Hematopoietic multipotent progenitor cell treated with erythropoietin and hydrocortisone succinate and interleukin-3 and kit ligand, for 8 days (in vitro differentiated cells): ENCODE measurements at regions not wholly inside any gene's neighbourhood (a gene's known extent, or its start where the extent isn't known, plus 50 kb on each side); places are given as distances from the start of the nearest gene placed in this dataset.

Experiments
- DNase-seq: peaks from one replicate; pipeline ENCODE4 v3.0.0-alpha.2; 2015

DNA sequence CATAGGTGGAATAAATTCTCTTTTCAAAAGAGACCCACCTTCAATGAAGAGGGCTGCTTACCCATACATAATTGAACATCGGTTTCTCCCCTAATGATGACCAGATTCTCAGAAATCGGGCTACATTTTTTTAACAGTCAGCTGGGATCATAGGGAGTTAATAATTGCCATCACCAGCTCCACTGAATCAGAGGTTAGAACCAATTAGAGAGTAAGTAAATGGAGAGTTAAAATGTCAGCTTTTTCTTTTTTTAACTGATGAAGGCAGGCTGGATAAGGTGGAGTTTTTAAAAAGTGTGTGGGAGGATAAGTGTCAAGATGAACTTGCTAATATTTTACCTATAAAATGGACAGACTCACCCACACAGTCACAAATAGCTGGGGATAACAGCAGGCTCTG lies 584.5 kb upstream of the NR3C2 start:
- DNase-seq = no peak

DNA sequence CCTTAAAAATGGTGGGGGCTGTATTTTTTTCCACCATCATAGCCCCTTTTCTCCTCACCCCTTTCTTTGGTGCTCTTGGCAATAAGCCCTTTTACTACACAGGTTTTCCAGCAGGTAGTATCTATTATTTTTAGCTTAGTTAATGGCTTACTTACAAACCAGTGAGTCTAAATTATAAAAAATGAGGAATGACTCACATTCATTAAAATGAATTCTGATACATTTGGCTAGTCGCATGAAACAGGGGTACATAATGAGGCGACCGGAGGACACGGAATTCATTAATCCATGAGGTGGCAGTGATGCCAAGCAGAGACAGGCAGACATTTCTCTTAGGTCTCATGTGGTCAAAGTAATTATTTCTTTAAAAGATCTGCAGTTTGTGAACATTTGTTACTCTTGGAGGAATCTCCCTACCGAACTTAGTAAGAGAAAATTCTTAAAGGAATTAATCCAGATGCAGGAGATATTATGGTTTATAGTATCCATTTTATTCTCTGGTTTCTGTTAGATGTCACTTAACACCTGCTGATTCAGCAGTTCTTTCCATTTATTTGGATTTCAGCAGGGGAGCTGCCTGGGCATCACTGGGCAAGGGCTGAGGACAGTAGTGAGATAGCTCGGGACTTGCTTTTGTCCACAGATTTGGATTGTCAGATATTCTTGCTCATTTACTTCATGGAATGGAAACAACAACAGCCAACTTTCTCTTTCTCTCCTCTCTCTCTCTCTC lies 575.0 kb upstream of the NR3C2 start:
- DNase-seq = no peak

DNA sequence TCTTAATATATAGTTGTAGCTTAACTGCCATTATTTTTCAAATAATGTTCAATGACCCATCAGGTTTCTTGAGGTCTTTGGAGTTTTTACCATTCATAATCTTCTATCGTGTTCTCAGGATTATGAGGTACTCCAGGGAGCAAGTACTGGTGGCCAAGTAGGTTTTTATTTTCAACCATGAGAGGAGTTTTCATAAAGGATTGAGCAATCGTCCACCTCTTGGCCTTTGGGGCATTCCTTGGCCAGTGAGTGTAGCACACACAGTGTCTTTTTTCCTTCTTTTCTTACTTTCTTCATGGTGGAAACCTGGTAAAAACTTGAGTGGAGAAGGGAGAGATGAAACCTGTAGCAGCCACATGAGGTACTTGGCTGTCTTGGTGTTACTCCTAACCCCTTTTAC lies 567.0 kb upstream of the NR3C2 start:
- DNase-seq = no peak

DNA sequence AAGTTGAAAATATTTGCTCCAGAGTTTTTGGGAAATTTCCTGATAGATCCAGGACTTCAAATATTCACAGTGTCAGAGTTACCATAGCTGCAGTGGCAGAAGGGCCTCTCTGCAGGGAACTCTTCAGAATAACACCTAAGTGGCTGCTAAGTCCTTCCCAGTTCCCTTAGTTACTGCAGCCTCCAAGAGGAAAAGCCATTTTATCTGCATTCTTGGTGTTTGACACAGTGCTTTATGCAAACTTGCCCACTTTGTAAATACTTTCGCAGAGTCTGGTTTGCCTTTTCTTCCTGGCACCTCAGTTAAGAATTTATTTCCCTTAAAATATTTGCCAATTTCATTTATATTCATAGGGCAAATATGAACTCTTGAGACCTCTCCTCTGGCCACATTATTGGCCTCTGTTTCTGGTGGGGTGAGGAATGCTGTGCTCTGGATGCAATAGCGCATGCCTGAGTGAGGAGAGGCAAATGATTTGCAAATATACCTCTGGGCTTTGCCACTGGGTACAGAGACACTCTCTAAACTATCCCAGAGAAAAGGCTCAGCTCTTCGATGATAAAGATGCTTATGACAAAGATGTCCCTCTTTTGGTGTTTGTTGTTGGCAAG lies 566.3 kb upstream of the NR3C2 start:
- no peak for DNase-seq

DNA sequence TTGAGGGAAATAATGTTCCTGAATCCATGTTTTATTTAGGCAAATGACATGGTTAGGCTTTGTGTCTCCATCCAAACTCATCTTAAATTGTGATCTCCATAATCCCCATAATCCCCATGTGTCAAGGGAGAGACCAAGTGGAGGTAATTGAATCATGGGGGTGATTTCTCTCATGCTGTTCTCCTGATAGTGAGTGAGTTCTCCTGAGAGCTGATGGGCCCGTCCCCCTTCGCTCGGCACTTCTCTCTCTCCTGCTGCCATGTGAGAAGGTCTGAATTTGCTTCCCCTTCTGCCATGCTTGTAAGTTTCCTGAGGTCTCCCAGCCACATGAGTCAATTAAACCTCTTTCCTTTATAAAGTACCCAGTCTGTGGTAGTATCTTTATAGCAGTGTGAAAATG lies 563.0 kb upstream of the NR3C2 start:
- DNase-seq = no peak

DNA sequence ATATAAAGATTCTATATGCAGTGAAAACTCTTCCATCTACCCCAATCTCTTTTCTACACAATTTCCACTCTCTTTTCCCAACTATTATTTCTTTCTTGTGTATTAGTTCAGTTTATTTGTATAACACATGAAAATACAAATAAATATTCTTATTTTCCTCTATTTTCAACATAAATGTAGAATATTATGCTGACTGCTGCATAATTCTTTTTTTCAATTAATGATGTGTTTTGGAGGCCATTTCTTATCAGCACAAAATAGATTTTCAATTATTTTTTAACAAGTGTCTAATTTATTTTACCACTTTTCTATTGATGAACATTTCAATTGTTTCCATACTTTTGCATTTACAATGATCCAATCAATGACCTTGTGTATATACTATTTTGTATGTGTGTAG lies 557.7 kb upstream of the NR3C2 start:
- no peak for DNase-seq

DNA sequence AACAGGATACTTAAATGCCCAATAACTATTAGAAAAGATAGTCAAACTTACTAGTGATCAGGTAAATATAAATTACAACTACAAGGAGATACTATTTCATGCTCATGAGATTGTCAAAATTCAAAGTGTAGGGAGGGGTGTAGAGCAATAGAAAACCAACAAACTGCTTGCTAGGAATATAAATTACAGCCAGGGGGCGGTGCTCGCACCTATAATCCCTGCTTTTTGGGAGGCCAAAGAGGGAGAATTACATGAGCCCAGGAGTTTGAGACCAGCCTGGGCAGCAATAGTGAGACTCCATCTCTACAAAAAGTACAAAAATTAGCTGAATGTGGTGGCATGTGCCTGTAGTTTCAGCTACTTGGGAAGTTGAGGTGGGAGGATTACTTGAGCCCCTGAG lies 556.5 kb upstream of the NR3C2 start:
- peak; percentile 4 for DNase-seq

DNA sequence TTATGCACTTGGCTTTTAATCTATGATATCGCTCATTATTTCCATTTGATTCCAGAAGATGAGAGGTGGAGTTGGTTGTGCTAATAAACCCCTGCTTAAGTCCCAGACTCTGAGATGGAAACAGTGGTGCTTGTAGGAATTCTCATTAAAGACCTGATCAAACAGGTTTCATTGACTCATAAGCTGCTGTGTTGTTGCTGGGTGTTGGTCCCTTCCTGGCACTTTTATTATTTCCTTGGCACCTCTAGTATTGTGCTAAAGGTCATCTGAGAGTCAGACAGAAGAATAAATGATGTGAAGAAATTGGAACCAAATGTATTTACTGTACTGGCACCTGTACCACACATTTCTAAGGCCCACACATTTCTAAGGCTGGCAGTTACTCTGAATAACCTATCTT lies 544.7 kb upstream of the NR3C2 start:
- DNase-seq = no peak

DNA sequence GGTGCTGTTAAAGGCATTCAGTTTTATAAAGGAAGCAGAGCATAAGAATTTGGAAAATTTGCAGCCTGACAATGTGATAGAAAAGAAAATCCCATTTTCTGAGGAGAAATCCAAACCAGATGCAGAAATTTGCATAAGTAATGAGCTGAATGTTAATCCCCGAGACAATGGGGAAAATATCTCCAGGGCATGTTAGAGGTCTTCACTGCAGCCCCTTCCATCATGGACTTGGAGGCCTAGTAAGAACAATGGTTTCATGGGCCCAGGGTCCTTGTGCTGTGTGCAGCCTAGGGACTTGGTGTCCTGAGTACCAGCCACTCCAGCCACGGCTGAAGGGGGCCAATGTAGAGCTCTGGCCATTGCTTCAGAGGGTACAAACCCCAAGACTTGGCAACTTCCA lies 542.7 kb upstream of the NR3C2 start:
- DNase-seq = no peak

DNA sequence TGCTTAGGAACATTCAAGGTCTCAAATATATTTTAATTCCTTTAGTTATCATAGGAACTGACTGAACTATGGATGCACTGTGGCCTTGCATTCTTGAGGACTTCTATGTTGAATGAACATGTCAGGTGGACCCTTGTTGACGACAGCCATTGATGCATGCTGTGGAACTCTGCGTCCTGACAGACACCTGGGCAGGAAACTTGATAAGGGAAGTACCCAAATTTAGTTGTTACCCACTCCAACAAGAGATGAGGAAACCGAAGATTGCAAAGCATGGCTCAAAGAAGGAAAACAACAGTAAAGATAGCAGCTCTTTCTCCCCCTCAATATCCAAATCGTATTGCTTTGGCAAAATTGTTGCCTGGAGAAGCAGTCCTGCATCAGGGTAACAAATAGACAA lies 540.0 kb upstream of the NR3C2 start:
- DNase-seq = no peak

DNA sequence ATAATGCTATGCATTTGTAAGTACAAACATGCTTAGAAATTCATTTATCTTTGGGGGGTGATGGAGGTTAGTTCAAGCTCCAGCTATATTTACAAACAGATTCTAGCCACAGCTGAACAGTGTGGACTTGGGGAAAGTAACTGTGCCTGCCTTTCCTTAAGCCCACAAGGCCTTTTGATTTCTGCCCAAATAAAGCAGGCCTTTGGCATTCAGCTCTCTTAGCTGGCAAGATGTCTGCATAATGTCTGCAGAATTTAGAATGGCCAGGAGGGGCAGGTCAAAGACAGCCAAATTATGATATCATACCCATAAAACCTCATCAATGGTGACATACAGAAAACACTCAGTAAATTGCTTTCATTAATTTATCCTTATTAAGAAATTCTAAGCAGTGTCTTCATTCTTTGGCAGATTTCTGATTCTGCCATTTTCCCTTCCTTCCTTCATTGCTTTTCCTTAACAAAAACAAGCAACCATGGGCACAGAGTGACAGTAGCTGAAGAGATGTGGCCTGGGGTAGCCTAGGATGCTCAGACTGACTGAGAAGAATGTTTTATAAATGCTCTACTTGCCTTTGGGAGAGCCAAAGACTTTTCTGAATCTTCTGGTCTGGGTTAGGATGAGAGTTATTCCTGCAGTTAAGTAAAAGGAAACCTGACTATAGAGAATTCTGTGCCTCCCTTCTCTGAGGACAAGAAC lies 538.7 kb upstream of the NR3C2 start:
- no peak for DNase-seq

DNA sequence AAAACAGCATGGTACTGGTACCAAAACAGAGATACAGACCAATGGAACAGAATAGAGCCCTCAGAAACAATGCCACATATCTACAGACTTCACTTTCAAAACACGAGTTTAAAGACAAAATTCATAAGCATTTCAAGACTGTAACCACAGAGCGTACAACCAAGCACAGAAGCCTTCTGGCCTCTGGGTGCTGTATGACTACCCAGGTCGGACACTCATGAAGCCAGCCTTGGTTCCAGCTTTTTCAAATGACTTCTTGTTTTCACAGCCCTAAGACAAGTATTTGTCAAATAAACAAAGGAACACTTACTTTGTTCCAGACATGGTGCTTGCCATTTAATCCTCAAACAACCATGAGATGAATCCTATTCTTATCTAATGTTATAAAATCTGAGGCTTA lies 536.1 kb upstream of the NR3C2 start:
- DNase-seq = no peak

DNA sequence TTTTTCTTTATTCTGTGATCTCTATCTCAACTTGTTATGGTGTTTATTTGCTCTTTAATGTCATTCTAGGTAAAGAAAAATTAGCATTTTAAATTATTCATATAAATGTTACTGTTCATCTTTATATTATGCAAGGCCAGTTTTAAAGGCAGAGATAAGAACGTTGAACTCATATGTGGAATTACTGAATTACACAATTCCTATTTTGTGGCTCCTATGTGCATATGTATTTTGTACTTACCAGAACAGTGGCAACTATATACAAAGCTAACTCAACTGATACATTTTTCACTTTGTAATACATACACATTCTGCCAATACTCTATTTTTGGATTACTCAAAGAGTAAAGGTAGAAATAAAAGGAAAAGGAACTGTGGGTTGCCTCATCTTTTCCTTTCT lies 533.2 kb upstream of the NR3C2 start:
- no peak for DNase-seq

DNA sequence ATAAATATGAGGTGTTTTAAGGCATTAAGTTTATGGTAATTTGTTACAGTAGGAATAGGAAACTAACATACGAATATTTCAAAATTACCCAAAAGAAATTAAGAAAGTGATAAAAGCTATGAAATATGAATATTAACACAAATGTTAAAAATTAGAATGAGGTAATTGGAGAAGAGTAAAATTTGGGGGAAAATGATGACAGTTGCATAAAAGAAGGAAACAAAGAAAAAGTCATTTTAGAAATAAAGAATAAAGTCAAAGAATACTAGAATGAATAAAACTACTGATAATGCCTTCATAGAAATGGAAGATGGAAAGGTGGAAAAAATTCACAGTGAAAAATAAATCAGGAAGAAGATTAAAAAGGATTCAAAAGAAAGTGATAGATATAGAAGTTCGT lies 522.9 kb upstream of the NR3C2 start:
- no peak for DNase-seq

DNA sequence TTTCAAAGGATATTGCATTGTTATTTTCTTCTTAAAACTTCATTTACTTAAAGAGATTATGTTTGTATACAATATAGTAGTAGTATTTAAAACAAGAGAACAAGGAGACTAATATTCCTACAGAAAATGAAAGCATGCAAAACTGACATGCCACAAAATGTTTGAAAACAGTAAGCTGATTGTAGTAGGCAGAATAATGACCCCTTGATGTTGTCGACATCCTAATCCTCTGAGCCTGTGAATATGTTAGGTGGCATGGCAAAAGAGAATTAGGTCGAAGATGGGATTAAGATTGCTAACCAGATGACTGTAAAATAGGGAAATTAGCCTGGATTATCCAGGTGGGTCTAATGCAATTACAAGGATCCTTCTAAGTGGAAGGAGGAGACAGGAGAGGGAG lies 522.2 kb upstream of the NR3C2 start:
- DNase-seq = no peak

DNA sequence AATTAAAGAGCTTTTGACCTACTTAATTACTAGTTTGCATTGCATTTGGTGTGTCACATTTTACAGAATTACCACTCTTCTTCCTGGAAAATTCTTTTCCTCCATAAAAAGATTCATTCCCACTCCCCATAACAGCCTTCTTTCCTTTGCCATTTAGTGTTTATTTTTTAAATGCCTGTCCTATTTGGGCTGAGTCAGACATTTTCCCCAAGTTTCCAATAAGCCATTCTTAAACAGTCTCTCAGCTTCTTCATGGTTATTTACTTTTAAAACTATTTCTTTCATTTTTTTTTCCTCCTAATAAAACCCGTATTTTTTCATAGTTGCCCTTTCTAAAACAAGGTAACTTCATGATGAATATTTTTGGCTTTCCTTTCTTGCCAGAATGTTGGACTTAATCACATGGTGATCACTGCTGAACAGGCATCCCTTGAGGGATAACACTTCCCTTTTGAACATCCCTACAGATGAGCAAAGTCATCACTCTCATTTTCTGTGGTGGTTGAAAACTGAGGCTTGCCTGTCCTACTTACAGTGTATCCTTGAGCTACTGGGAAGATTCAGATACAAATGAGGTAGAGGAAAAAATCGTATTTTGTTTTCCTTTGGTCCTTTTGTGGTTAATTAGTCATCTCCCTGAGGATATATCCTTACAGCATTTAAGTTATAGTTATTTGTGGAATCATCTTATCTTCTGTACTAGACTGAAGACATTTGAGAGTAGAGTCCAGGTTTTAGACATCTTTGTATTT lies 520.5 kb upstream of the NR3C2 start:
- no peak for DNase-seq

DNA sequence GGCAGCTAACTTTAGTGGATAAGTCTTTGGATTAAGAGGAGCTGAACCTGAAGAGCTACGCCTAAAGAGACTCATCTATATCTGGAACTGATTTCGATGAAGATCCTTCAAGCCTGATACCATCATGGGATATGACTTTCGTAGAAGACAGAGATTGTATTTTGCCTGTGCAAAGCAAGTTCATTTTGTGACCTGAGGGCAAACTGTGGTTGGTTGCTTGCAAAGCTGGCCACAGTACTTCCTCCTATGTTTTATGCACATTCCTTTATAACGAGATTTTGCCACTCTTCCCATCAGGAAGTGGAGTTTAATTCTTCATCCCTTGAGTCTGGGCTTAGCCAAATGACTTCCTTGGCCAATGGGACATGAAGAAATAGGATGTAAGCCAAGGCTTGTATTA lies 519.3 kb upstream of the NR3C2 start:
- no peak for DNase-seq

DNA sequence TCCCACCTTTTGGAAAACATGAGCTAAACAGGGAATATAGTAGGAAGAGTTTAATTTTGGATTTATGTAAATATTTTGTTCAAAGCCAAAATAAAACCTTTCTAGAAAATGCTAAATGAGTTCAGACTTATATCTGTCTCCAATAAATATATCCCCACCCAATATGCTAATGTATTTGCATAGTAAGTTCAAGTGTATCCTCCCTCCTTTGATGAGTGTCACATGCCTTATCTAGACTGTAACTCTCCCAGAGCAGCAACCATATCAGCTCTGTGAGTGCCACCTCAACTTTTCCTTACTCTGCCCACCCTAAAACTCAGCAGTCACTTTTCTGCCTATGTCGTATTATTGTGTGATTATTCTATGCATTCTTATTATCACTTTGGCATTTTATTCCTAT lies 516.1 kb upstream of the NR3C2 start:
- no peak for DNase-seq

DNA sequence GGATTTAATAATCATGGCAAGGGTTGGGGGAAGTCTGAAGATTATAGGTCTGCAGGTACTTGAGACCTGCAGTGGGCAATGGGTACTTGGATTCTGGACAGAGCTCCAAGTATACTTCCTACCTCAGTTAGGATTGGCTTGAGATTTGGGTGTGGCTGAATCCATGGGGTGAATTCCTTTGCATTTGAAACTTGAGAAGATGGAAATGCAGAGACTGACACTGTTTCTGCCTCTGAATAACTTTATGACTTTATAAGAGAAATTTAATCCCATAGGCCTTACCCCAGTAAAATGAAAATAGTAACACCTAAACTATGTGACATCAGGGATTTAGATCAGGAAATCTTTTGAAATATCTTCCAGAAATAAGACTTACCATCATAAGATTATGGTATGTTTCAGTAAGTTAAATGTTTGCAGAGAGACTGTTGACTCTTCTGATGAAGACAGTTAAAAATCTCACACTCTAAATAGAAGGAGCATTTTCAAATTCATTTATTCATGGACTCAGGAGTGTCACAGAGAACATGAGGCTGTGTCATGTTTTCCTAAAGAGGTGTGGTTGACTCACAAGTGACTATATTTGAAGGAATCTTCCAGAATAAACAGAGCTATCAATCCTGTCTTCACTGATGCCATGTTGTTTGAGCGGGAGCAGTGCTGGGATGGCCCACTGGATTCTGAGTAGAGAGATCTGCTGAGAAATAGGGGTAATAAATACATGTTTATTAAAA lies 513.5 kb upstream of the NR3C2 start:
- no peak for DNase-seq

DNA sequence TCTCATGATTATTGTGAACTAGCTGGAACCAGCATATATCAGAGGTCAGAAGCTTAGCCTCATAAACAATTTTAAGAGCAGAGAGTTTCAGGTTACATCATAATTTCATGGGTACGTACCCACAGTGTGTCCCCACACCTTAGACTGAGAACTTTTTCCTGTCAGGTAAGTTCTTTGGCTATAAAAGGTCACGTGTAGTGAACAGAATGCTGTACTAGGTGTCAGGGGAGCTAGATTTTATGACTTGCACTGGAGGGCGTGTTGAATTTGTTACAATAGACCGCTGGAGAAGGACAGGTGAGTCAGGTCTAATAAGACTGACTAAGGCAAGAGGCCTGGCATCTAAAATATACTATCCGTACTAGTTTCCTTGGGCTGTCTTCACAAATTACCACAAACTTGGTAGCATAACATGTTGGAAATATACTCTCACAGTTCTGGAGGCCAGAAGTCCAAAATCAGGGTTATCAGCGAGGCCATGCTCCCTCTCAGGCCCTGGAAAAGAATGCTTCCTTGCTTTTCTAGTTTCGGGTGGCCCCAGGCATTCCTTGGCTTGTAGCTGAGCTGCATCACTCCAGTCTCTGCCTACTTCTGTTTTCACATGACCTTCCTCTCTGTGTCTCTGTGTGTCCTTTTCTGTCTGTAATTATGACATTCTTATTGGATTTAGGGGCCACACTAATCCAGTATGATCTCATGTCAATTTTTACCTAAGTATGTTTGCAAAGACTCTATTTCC lies 512.0 kb upstream of the NR3C2 start:
- no peak for DNase-seq

DNA sequence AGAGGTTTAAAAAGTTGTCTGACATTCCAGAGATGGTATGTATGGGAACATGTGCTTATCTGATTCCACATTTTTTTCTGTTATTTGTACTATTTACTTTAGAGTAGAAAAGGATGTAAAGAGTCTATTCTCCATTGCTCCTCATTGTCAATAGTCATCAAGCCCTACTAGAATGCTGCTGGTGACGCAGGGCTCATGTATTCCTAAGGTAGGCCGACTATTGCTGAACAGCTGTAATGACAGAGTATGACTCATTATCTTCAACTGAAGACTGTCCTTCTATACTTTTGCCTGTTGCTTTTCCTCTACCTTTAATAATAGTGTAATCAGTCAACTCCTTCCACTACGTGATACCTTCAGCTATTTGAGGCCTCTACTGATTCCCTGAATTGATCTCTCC lies 509.1 kb upstream of the NR3C2 start:
- no peak for DNase-seq

DNA sequence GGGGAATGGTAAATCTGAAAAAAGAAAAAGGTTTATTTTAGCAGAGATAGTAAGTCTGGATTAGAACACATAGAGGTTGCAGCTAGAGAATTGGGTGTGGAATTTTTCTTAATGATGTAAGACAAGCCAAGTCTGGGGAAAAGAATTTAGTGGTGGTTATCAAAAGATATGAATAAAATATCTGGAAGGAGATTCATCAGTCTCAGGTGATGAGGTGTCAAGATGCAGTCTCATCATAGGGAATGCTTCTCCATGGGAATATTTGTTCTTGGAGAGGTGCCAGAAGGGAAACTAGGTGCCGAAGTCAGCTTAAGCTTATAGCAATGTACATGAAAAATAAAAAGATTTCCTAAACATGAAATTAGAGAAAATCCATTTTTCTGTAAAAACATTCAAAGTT lies 504.1 kb upstream of the NR3C2 start:
- DNase-seq = no peak
